OCI-LY1 (cell line): ENCODE measurements at regions not wholly inside any gene's neighbourhood (a gene's known extent, or its start where the extent isn't known, plus 50 kb on each side); places are given as distances from the start of the nearest gene placed in this dataset.

Source experiments
- H2AFZ ChIP-seq: fragments of 200-600 bp; sonication (generic), shearing (Covaris generic); 2 replicates; pipeline ENCODE4 v1.6.0; 2014; ENCODE audit warnings: antibody characterized with exemption, mild to moderate bottlenecking, low read length
- H3F3A ChIP-seq: fragments of 200-600 bp; sonication (generic), shearing (Covaris generic); 2 replicates; pipeline ENCODE4 v1.6.0; 2014; ENCODE audit warnings: mild to moderate bottlenecking, antibody characterized with exemption, low read length, moderate library complexity; ENCODE audit not compliant: insufficient read depth
- H3K27ac ChIP-seq: fragments of 200-600 bp; sonication (generic); 2 replicates; pipeline ENCODE4 v1.5.1; 2014; ENCODE audit warnings: low read length, mixed run types, mild to moderate bottlenecking, low read depth; ENCODE audit not compliant: poor library complexity, severe bottlenecking
- H3K27me3 ChIP-seq: fragments of 200-600 bp; sonication (generic); 2 replicates; pipeline ENCODE4 v1.6.0; 2014; ENCODE audit warnings: antibody characterized with exemption, mild to moderate bottlenecking, low read length, moderate library complexity; ENCODE audit not compliant: insufficient read depth
- H3K36me3 ChIP-seq: fragments of 200-600 bp; sonication (generic); 2 replicates; pipeline ENCODE4 v1.6.1; 2014; ENCODE audit warnings: mild to moderate bottlenecking, antibody characterized with exemption, low read length, moderate library complexity, mixed read lengths; ENCODE audit not compliant: insufficient read depth
- H3K4me1 ChIP-seq: fragments of 200-600 bp; sonication (generic); 2 replicates; pipeline ENCODE4 v1.5.1; 2014; ENCODE audit warnings: mild to moderate bottlenecking, low read length, moderate library complexity; ENCODE audit not compliant: insufficient read depth, severe bottlenecking
- H3K4me2 ChIP-seq: fragments of 200-600 bp; sonication (generic), shearing (Covaris generic); 2 replicates; pipeline ENCODE4 v1.6.1; 2014; ENCODE audit warnings: low read length
- H3K4me3 ChIP-seq: fragments of 200-600 bp; sonication (generic); 2 replicates; pipeline ENCODE4 v1.5.1; 2014; ENCODE audit warnings: low read length, low read depth, mild to moderate bottlenecking, mixed read lengths; ENCODE audit not compliant: poor library complexity, severe bottlenecking
- H3K79me2 ChIP-seq: fragments of 200-600 bp; shearing (Covaris generic); 2 replicates; pipeline ENCODE4 v1.6.1; 2016; ENCODE audit warnings: mixed run types, low read length, mixed read lengths; ENCODE audit not compliant: insufficient read depth
- H3K9ac ChIP-seq: fragments of 200-600 bp; sonication (generic), shearing (Covaris generic); 2 replicates; pipeline ENCODE4 v1.6.1; 2014; ENCODE audit warnings: mild to moderate bottlenecking, low read length, mixed read lengths
- H3K9me2 ChIP-seq: fragments of 200-600 bp; sonication (generic), shearing (Covaris generic); 2 replicates; pipeline ENCODE4 v1.6.1; 2014; ENCODE audit warnings: low read depth, mild to moderate bottlenecking, low read length, mixed read lengths
- H3K9me3 ChIP-seq: fragments of 200-600 bp; shearing (Covaris generic); 2 replicates; pipeline ENCODE4 v1.6.1; 2014; ENCODE audit warnings: low read length, mixed read lengths
- H4K20me1 ChIP-seq: fragments of 200-600 bp; sonication (generic), shearing (Covaris generic); 2 replicates; pipeline ENCODE4 v1.6.0; 2016; ENCODE audit warnings: mild to moderate bottlenecking, low read length; ENCODE audit not compliant: insufficient read depth
- EZH2 ChIP-seq: fragments of 200-600 bp; sonication (generic), shearing (Covaris generic); IDR thresholded peaks from 2 replicates; pipeline ENCODE4 v1.8.0; 2017; ENCODE audit warnings: borderline replicate concordance, mixed run types, mild to moderate bottlenecking, antibody characterized with exemption, low read length, moderate library complexity, mixed read lengths
- TF ChIP-seq, protein P1 (sequence below): fragments of 200-600 bp; sonication (generic), shearing (Covaris generic); IDR thresholded peaks from 2 replicates; pipeline ENCODE4 v1.5.1; 2017; ENCODE audit warnings: mild to moderate bottlenecking, antibody characterized with exemption, low read length, moderate library complexity, mixed read lengths

DNA sequence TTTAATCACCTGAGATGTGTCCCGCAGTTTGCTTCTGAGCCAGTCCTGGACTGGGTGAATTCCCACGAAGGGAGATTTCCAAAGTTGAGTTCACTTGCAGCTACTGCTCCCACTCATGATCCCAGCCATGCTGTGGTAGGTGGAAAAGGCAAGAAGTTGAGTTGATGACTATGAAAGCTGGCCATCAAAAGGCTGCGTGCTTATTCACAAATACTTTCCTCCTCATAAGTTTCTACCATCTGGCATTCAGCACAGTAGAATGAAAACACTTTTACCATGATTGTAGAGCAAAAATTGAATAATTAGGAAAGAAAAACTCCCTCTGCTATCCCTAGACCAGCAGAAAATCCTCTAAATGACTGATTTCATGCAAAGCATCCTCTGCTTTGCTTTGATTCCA lies 281.8 kb downstream of the INHBA start:
- Histone ChIP-seq H3K9me3 (no peaks in the 10 kb centered on the region), H3K4me2 (no peak overlapping the region), H3K4me1 (no peaks in the 10 kb centered on the region), H3K4me3 (no peak overlapping the region), H3K36me3 (no peaks in the 10 kb centered on the region), H4K20me1 (no peaks in the 10 kb centered on the region), H2AFZ (no peak overlapping the region), H3K27me3 (no peaks in the 10 kb centered on the region), H3F3A (no peaks in the 10 kb centered on the region), H3K9me2 (no peaks in the 10 kb centered on the region), H3K27ac (no peak overlapping the region), H3K9ac (no peak overlapping the region), H3K79me2 (no peaks in the 10 kb centered on the region)
- TF ChIP-seq, protein P1, sequence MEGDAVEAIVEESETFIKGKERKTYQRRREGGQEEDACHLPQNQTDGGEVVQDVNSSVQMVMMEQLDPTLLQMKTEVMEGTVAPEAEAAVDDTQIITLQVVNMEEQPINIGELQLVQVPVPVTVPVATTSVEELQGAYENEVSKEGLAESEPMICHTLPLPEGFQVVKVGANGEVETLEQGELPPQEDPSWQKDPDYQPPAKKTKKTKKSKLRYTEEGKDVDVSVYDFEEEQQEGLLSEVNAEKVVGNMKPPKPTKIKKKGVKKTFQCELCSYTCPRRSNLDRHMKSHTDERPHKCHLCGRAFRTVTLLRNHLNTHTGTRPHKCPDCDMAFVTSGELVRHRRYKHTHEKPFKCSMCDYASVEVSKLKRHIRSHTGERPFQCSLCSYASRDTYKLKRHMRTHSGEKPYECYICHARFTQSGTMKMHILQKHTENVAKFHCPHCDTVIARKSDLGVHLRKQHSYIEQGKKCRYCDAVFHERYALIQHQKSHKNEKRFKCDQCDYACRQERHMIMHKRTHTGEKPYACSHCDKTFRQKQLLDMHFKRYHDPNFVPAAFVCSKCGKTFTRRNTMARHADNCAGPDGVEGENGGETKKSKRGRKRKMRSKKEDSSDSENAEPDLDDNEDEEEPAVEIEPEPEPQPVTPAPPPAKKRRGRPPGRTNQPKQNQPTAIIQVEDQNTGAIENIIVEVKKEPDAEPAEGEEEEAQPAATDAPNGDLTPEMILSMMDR = no peak
- TF ChIP-seq EZH2 = no peak

DNA sequence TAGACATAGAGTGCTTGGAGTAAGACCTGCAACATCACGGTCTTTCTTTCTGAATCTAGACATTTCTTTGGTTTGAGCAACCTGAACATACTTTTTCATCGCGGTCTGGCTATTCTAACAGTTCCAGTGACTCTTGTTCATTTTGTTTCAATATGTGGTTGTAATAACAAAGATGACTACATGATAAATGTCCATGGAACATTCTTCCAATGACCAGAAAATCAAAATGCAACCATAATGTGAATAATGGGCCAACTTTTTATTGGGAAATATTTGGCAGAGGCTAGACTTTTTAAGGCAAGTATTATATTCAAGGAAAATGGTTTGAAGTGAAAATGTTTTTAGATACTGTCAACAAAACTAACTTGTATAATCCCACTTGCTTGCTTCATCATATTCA lies 282.5 kb downstream of the INHBA start:
- Histone ChIP-seq H3K4me2 (no peak overlapping the region), H3K27me3 (no peaks in the 10 kb centered on the region), H3F3A (no peaks in the 10 kb centered on the region), H3K4me3 (no peak overlapping the region), H2AFZ (no peak overlapping the region), H3K27ac (no peak overlapping the region), H3K9me2 (no peaks in the 10 kb centered on the region), H3K79me2 (no peaks in the 10 kb centered on the region), H3K9ac (no peak overlapping the region), H3K36me3 (no peaks in the 10 kb centered on the region), H3K4me1 (no peaks in the 10 kb centered on the region), H4K20me1 (no peaks in the 10 kb centered on the region), H3K9me3 (no peaks in the 10 kb centered on the region)
- no peak for TF ChIP-seq EZH2
- TF ChIP-seq, protein P1 = no peak

DNA sequence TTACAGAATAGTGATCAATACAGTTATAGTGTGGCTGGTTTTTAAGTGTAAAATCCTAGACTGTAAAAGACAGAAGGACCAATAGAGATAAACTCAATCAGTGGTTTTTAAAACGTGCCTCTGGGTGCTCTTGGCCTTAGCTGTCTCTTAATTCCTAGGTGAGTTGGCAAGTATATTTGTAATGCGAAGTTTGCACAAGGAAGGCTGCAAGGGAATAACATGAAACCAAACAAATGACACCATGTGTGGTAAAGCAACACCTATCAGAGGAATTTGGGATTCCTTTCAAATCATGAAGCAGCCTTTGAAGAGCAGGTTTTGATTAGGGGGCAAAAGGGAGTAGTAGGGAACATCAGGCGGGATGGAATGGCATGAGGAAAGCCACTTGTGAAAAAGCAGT lies 284.6 kb downstream of the INHBA start:
- no peak overlapping the region for H2AFZ ChIP-seq
- no peaks in the 10 kb centered on the region for H3K27me3 ChIP-seq
- H3K9me2 ChIP-seq = no peaks in the 10 kb centered on the region
- no peaks in the 10 kb centered on the region for H3K79me2 ChIP-seq
- H3K27ac ChIP-seq = no peak overlapping the region
- H3K4me3 ChIP-seq = no peak overlapping the region
- TF ChIP-seq, protein P1 = no peak
- TF ChIP-seq EZH2 = no peak
- H3K9ac ChIP-seq = no peak overlapping the region
- H3K9me3 ChIP-seq = no peaks in the 10 kb centered on the region
- H3K4me2 ChIP-seq = no peak overlapping the region
- H3K4me1 ChIP-seq = no peaks in the 10 kb centered on the region
- H3K36me3 ChIP-seq = no peaks in the 10 kb centered on the region
- H4K20me1 ChIP-seq = no peaks in the 10 kb centered on the region
- H3F3A ChIP-seq = no peaks in the 10 kb centered on the region
